Stimulated activated naive CD8-positive, alpha-beta T cell treated with anti-CD3 and anti-CD28 coated beads, Interleukin-15, amount 100 ng/mL, for 72 hours (primary cell): ENCODE measurements at regions not wholly inside any gene's neighbourhood (a gene's known extent, or its start where the extent isn't known, plus 50 kb on each side); places are given as distances from the start of the nearest gene placed in this dataset.
A peak's percentile ranks its signal among the peaks of the same experiment; 100 is the strongest.
"Not testable (repeated sequence)": the region's sequence is repeated elsewhere in the genome, so short reads cannot be mapped to it uniquely, and the experiment has no call there.

ENCODE experiments used
- ATAC-seq: fragments of 150-1000 bp; cut with Tn5 transposase; 2 replicates; pipeline ENCODE4 v1.10.0; 2021; ENCODE audit warnings: mild to moderate bottlenecking, moderate library complexity
- DNase-seq, 2 donors: peaks; one replicate each; pipeline ENCODE4 v3.0.0; 2021 to 2022
- H3K27ac Mint-ChIP-seq, 2 donors: one replicate each; pipeline ENCODE4 v1.8.0; 2022; ENCODE audit warnings: mild to moderate bottlenecking in 2 of 2, mixed read lengths in 2 of 2, moderate library complexity in 2 of 2
- H3K27me3 Mint-ChIP-seq: one replicate; pipeline ENCODE4 v1.8.0; 2022; ENCODE audit warnings: mixed read lengths
- H3K4me1 Mint-ChIP-seq: one replicate; pipeline ENCODE4 v1.8.0; 2022; ENCODE audit warnings: mild to moderate bottlenecking, mixed read lengths
- H3K4me3 Mint-ChIP-seq, 2 donors: one replicate each; pipeline ENCODE4 v1.8.0; 2022; ENCODE audit warnings: mild to moderate bottlenecking in 2 of 2, mixed read lengths in 2 of 2, moderate library complexity in 1 of 2
- H3K9me3 Mint-ChIP-seq, 2 donors: one replicate each; pipeline ENCODE4 v1.8.0; 2022; ENCODE audit warnings: mixed read lengths in 2 of 2

DNA sequence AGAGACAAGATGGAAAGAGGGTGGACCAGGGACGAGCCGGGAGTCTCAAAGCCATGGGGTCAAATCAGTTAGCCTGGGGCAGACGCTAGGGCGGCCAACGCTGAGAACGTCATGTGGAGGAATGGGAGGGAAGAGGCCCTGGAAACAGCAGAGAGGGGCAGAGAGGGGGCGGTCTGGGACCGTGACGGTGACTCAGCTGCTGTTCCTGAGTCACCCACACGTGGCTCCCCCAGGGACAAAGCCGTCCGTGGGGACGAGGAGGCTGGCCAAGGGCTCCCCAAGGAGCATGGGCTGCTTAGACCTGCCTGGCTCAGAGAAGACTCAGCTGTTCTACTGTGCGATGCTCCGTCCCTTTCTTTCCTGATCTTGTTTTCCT, 108.4 kb upstream of the LRPAP1 start:
- no peak for DNase-seq
- Mint-ChIP-seq H3K9me3 (no peaks in the 10 kb centered on the region), H3K27me3 (peaks cover 24% of the 10 kb centered on the region), H3K27ac (no peak overlapping the region), H3K4me3 (no peak overlapping the region), H3K4me1 (no peaks in the 10 kb centered on the region)
- ATAC-seq, result no peak

DNA sequence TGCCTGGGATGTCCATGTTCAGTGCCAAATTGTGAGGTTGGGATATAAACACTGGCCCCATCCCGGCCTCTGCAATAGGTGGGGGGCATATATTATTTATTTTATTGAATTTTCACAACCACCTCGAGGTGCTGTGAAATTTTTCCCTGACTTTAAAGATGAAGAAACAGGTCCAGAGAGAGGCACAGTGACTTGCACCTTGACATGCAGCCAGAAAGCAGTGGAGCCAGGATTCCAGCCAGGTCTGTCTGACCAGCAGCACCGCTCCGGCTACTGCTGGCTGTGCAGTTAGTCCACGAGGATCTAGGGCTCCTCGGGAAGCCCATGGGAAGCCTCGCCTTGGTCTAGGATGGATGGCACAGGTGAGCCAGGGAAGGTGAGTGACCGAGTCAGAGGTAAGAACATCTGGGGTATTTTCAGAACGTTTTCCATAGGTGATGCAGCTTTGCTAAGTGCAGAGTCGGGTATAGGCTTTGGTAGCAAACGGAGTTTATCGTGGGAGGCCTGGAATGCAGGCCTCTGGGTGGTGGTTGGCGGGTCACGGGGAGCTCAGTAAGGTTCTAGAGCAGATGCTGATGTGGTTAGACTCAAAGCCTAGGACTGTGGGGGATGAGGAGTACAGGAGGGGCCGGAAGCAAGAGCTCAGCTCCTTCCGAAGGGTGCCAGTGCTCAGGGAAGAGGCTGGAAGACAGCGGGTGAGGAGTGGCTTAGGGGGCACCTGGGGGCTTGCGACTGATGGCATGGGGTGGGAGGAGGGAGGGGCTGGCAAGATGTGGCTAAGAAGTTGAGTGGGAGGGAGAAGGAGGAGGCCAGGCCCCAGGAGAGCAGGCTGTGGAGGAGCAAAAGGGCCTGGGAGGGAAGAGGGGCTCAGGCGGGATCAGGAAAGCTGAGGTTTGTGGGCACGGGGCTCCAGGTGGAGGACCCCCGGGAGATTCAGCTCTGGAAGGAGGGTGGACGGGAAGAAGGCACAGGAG, 107.7 kb upstream of the LRPAP1 start:
- Mint-ChIP-seq H3K4me1 (no peaks in the 10 kb centered on the region), H3K4me3 (no peak overlapping the region), H3K9me3 (no peaks in the 10 kb centered on the region), H3K27me3 (peaks cover 22% of the 10 kb centered on the region), H3K27ac (peak overlapping the region in 1 of 2 donors; percentile 31)
- DNase-seq, result no peak
- ATAC-seq, result no peak

DNA sequence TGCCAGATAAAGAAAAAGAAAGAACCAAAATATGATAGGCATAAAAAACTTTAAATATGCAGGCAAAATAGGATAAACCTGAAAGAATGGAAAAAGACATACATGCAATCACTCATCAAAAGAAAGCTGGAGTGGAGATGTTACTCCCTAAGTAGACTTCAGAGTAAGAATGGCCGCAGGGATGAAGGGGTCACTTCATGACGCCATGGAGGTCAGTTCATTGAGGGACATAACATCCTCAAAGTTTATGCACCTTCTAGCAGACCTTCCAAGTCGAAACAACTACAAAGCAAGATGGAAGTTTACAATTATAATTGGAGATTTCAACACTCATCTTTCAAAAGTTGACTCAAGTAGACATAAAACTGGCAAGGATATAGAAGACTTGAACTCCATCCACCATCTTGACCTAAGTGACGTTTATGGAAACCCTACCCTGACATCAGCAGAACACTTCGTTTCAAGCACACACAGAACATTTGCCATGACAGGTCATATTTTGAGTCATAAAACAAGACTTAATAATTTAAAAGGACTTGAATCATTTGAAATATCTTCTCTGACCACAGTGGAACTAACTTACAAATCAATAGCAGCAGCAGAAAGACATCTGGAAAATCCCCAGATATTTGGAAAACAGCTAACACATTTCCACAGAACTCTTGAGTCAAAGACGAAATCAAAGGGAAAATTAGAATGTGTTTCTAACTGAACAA, 106.0 kb upstream of the LRPAP1 start:
- Mint-ChIP-seq H3K27ac (no peak overlapping the region), H3K27me3 (peaks cover 8% of the 10 kb centered on the region), H3K4me3 (no peak overlapping the region), H3K9me3 (no peaks in the 10 kb centered on the region), H3K4me1 (no peaks in the 10 kb centered on the region)
- DNase-seq (no peak), ATAC-seq (no peak)

DNA sequence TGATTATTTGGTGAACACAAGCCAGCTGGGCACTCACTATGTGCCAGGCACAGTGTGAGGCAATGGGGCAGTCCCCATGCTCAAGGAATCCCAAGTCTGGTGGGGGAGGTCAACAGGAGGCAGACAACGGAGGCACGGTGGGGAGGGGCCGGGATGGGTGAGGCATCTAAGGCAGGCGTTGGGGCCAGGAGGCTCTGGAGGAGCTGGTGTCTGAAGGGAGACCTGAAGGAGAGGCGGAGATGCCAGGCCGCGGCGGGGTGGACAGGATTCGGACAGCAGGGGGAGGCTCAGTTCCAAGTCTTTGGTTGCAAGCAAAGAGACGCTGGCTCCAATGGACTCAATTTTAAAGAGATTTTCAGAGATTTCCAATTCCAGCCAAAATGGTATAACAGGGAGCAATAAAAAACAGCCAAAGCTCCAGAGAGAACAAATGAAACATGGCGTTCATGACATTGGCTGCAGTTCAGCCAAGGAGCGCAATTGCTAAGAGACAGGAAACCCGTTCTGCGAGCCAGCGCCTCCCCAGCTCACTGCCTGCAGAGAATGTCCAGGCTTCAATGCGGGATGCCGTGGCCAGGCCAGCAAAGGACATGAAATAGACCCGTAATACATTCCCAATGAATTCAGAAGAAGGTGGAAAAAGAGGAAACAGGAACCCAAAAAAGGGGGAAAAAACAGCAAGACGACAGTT, 105.2 kb upstream of the LRPAP1 start:
- DNase-seq (no peak), ATAC-seq (no peak)
- peaks cover 0 to 4% of the 10 kb centered on the region in 2 donors for H3K9me3 Mint-ChIP-seq
- H3K4me1 Mint-ChIP-seq, result no peaks in the 10 kb centered on the region
- H3K27ac Mint-ChIP-seq, result no peak overlapping the region
- peaks cover 8% of the 10 kb centered on the region for H3K27me3 Mint-ChIP-seq
- H3K4me3 Mint-ChIP-seq, result no peak overlapping the region

DNA sequence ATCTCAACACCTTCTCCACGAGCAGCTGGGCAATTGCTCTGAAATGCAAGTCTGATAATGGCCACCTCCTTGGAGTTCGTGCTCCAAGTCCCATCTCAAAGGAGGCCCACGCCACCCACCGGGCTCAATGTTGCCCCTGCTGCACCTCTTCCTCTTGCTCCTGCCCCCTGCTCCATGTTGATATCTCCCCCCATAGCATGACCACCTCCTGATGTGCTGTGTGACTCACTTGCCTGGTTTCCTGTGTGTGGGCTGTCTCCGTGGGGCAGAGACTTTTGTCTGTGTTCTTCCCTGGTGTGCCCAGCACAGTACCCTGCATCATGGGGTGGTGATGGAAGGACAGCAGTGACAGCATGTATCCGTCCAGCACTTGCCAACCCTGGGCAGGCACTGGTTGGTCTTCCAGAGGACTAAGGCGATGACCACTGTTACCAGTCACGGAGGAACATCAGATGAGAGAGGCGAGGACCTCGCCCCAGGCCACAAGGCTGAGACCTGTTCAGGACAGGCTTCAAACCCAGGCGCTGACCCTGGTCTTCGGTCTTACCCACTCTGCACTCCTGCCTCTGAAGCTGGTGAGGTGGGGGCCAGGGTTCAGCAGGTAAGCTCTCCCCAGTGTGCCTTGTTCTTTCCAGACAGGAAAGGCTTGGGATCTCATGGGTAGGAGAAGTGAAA, 104.6 kb upstream of the LRPAP1 start:
- no peak overlapping the region for H3K4me3 Mint-ChIP-seq
- H3K9me3 Mint-ChIP-seq, result peaks cover 0 to 7% of the 10 kb centered on the region in 2 donors
- ATAC-seq, result no peak
- H3K4me1 Mint-ChIP-seq, result no peaks in the 10 kb centered on the region
- peak overlapping the region in 1 of 2 donors; percentile 0 for H3K27ac Mint-ChIP-seq
- DNase-seq, result no peak
- peaks cover 8% of the 10 kb centered on the region for H3K27me3 Mint-ChIP-seq

DNA sequence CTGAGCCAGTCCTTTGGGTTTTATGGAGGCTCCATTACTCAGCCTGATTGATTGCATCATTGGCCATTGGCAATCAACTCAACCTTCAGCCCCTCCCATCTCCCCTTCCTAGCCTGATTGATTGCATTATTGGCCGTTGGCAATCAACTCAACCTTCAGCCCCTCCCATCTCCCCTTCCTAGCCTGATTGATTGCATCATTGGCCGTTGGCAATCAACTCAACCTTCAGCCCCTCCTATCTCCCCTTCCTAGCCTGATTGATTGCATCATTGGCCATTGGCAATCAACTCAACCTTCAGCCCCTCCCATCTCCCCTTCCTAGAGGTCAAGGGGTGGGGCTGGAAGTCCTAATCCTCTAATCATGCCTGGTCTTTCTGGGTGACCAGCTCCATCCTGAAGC, 103.8 kb upstream of the LRPAP1 start:
- H3K27me3 Mint-ChIP-seq, H3K9me3 Mint-ChIP-seq, ATAC-seq, DNase-seq, H3K4me1 Mint-ChIP-seq, H3K4me3 Mint-ChIP-seq: not testable (repeated sequence)
- H3K27ac Mint-ChIP-seq, result peak overlapping the region in 1 of 2 donors; percentile 67

DNA sequence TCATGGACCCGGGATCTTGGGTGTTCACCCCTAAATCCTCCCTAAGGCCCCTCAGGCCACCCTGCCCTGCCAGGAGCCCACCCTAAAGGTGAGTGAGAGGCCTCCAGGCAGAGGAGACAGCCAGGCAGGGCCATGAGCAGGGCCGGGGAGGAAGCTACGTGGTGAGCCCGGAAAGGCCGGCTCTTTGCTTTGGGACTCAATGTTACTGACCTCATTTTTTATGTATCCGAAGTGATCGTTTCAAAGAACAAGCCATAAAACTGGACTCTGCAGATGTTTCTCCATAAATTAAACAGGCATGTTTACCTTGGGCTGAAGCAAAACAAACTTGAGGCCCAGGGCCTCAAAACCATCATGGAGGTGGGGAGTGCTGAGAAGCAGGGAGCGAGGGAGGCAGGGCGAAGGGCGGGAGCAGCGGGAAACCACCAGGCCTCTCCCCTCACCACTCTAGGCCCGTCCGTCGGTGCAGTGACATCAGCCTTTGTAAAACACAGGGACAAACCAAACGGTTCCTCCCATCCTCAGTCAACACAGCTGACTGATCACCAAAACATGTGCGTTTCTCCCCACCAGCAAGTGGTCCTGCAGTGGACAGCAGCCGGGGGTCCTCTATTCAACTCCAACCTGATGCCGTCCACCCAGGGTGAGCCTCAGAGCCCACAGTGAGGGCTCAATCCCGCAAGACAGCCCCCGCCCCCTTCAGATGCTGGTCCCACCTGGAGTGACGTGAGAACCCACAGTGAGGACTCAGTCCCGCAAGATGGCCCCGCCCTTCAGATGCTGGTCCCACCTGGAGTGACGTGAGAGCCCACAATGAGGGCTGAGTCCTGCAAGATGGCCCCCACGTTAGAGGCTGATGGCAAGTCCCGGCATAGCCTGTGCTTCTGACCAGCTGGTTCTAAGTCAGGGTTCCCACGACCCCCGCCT, 102.9 kb upstream of the LRPAP1 start:
- Mint-ChIP-seq H3K27ac (no peak overlapping the region), H3K27me3 (peaks cover 13% of the 10 kb centered on the region), H3K4me3 (no peak overlapping the region), H3K4me1 (no peaks in the 10 kb centered on the region), H3K9me3 (peaks cover 0 to 7% of the 10 kb centered on the region in 2 donors)
- no peak for ATAC-seq
- no peak for DNase-seq

DNA sequence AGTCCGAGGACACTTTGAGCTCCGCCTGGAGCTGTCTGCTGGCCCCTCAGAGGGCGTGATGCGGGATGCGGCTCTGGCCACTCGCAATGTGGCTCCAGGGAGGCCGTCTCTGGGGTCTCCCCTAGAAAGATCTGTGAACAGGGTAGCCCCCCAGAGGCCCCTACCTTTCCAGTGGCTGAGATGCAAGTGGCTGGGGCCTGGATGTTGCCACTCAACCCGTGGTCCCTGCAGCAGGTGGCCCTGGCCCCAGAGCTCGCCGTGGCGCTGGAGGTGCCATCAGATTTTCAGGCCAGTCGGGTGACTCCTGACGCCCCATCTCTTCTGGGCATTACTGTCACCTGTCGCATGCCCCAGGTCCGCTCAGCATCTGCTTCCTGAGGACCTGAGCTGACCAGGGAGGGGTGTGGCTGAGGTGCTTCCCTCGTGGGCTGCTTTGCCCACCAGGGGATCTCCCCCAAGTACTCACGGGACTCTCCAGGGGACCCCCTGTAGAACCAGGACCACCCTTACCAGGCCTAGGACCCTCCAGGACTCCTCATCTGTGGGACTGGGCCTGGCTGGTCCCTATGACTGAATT, 102.1 kb upstream of the LRPAP1 start:
- peaks cover 9% of the 10 kb centered on the region for H3K27me3 Mint-ChIP-seq
- no peaks in the 10 kb centered on the region for H3K4me1 Mint-ChIP-seq
- peaks cover 0 to 7% of the 10 kb centered on the region in 2 donors for H3K9me3 Mint-ChIP-seq
- DNase-seq, result no peak
- no peak overlapping the region for H3K4me3 Mint-ChIP-seq
- H3K27ac Mint-ChIP-seq, result no peak overlapping the region
- ATAC-seq, result no peak

DNA sequence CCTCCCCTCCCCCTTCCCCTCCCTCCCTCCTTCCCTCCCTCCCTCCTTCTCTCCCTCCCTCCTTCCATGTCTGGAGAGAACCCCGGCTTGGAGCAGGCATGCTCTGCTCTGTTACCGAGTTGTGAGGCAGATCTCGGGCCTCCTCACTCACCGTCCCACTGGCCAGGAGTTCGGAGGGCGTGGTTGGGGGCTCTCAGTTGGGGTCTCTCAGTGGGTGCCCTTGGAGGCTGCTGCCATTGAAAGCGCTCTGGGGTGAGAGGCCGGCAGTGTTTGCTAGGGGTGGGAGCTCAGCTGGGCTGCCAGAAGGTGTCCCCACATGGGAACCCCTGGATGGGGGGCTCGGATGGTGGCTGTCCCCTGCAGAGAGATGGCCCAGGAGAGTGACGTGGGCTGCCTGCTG, 101.1 kb upstream of the LRPAP1 start:
- ATAC-seq, H3K4me1 Mint-ChIP-seq, H3K27me3 Mint-ChIP-seq, H3K9me3 Mint-ChIP-seq, H3K27ac Mint-ChIP-seq, H3K4me3 Mint-ChIP-seq, DNase-seq: not testable (repeated sequence)

DNA sequence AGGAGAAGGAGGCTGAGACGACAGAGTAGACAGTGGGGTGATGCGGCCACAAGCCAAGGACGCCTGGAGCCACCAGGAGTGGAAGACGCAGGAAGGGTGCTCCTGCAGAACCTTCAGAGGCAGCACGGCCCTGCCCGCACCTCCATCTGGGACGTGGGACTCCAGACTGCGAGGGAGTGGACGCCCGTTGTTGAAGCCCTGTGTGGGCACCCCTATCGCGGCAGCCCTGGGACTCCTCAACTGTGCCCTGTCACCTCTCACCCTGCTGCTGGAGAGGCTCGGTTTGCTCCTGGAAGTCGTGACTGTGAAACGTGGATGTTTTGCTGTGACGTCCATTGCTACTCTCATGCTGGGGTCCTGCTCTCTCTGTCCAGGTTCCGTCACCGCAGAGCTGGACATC, 100.6 kb upstream of the LRPAP1 start:
- not testable (repeated sequence) for DNase-seq, H3K9me3 Mint-ChIP-seq, H3K4me1 Mint-ChIP-seq, H3K4me3 Mint-ChIP-seq, H3K27me3 Mint-ChIP-seq, H3K27ac Mint-ChIP-seq, ATAC-seq

DNA sequence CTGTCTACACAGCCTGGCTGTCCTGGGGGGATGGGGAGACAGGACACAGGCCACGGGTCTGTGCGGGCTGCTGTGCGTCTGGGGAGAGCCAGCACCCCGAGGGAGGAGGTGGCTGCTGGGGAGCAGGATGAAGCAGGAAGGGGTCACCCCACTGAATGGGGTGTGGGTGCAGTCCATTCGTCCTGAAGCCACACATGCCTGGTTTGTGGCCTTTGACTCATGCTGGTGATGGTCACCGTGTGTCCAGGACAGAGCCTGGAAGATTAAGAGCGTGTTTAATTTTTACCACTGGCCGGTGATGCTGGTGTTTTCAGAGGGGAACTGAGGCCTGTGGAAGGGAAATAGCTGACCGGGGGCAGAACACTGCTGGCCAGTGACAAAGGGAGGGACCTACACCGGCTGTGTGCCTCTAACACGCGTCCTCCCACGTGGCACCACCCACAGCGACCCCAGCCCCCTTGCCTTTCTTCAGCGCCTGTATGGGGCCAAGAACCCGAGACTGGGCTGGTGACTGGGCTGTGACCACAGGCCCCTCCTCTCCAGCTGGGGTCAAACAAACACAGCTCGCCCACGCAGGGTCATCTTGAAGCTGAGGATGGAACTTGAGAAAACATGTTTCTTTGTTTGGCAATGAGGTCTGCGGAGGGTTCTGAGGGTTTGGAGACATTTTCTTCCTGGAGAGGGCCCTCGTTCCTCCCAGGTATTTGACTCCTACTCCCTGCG, 99.5 kb upstream of the LRPAP1 start:
- H3K9me3 Mint-ChIP-seq, H3K4me3 Mint-ChIP-seq, DNase-seq, H3K4me1 Mint-ChIP-seq, H3K27me3 Mint-ChIP-seq, H3K27ac Mint-ChIP-seq: not testable (repeated sequence)
- peak; percentile 11 for ATAC-seq

DNA sequence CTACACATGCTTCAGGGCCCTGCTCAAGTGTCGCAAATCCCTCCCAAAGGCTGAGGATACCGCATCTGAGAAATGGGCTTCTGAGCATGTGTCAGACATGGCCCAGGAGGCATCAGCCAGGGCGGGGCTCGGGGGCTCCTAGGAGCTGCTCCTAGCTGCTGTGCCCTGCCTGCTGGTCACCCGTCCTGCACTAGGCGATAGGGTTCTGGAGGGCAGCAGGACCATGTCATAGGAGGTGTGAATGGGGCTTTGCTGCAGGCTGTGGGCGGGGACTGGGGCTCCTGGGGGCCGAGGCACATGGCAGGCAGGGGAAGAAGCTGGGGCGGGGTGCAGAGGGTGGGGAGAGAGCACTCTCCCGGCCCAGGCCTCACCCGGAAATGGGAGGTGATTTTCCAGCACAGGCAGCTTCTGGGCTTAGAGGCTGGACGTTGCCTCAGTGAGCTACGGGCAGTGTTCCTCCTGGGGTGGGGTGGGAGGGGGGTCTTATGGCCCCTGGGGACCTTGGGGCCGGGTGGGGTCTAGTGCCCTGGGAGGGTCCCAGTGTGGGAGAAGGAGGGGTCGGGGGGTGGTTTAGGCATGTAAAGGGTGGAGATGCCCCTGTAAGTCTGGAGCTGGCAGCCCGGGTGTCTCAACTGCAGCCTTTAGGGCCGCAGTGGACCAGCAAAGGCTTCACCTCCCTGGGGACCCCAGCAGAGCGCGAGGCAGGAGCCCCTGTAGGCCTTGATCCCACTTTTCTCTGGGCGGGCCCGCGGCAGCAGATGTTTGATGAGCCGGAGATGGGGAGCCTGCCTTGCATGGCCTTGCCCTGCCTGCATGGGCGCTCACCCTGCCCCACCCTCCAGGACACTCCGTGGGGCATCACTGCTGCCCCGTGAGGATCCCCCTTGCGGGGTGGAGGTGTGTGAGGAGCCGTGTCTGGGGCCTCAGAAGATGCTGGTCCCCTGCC, 98.6 kb upstream of the LRPAP1 start:
- H3K27me3 Mint-ChIP-seq, result peaks cover 9% of the 10 kb centered on the region
- peak overlapping the region in 1 of 2 donors; percentile 20 for H3K27ac Mint-ChIP-seq
- ATAC-seq (peak; percentile 36), DNase-seq (no peak)
- H3K9me3 Mint-ChIP-seq, result peaks cover 0 to 7% of the 10 kb centered on the region in 2 donors
- H3K4me3 Mint-ChIP-seq, result no peak overlapping the region
- H3K4me1 Mint-ChIP-seq, result no peaks in the 10 kb centered on the region

DNA sequence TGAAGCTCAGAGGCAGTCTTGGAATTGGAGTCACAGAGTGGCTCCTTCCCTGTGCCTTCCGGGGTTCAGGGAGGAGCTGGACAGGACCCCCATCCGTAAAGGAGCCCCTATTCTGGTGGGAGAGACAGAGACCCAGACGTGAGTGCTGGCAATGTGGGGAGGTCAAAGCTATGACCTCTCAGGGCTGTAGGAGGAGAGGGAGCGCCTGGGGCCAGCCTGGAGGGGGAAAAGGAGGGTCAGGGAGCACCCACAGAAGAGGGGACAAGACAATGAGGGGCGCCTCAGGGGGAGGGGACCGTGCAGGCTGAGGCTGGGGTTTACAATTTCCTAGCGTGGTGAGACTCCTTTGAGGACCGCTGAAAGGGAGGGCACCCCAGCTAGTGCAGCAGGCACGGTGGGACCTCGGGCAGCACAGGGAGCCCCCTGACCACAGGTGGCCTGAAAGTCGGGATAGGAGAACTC, 97.9 kb upstream of the LRPAP1 start:
- H3K9me3 Mint-ChIP-seq, result peaks cover 0 to 7% of the 10 kb centered on the region in 2 donors
- peaks cover 16% of the 10 kb centered on the region for H3K27me3 Mint-ChIP-seq
- H3K4me1 Mint-ChIP-seq, result no peaks in the 10 kb centered on the region
- H3K4me3 Mint-ChIP-seq, result no peak overlapping the region
- ATAC-seq (no peak), DNase-seq (no peak)
- H3K27ac Mint-ChIP-seq, result no peak overlapping the region
